Ishikawa (cell line): ENCODE measurements at regions not wholly inside any gene's neighbourhood (a gene's known extent, or its start where the extent isn't known, plus 50 kb on each side); places are given as distances from the start of the nearest gene placed in this dataset.

ENCODE experiments used
- CEBPB ChIP-seq: IDR thresholded peaks from 2 replicates; pipeline ENCODE4 v1.6.1; 2012
- CREB1 ChIP-seq: IDR thresholded peaks from 2 replicates; pipeline ENCODE4 v1.6.1; 2012; ENCODE audit warnings: low read depth
- EGR1 ChIP-seq: IDR thresholded peaks from 2 replicates; pipeline ENCODE4 v1.6.1; 2012
- EP300 ChIP-seq: IDR thresholded peaks from 2 replicates; pipeline ENCODE4 v1.6.1; 2012; ENCODE audit warnings: borderline replicate concordance
- FOXM1 ChIP-seq: IDR thresholded peaks from 2 replicates; pipeline ENCODE4 v1.6.1; 2012; ENCODE audit warnings: low read depth, borderline replicate concordance
- NFIC ChIP-seq: IDR thresholded peaks from 2 replicates; pipeline ENCODE4 v1.6.1; 2012
- RAD21 ChIP-seq: IDR thresholded peaks from 2 replicates; pipeline ENCODE4 v1.6.1; 2012; ENCODE audit warnings: low read depth
- TAF1 ChIP-seq: IDR thresholded peaks from 2 replicates; pipeline ENCODE4 v1.6.1; 2012; ENCODE audit warnings: low read depth, mild to moderate bottlenecking
- TCF12 ChIP-seq: IDR thresholded peaks from 2 replicates; pipeline ENCODE4 v1.6.1; 2012; ENCODE audit warnings: low read depth
- TEAD4 ChIP-seq: IDR thresholded peaks from 2 replicates; pipeline ENCODE4 v1.6.1; 2012
- YY1 ChIP-seq: IDR thresholded peaks from 2 replicates; pipeline ENCODE4 v1.6.1; 2012; ENCODE audit warnings: low read depth
- ZBTB7A ChIP-seq: IDR thresholded peaks from 2 replicates; pipeline ENCODE4 v1.6.1; 2012; ENCODE audit warnings: low read depth
- TF ChIP-seq, protein P1 (sequence below): IDR thresholded peaks from 2 replicates; pipeline ENCODE4 v1.6.1; 2012
- TF ChIP-seq, protein P2 (sequence below): IDR thresholded peaks from 2 replicates; pipeline ENCODE4 v1.6.1; 2012; ENCODE audit warnings: low read depth, mild to moderate bottlenecking
- TF ChIP-seq, protein P3 (sequence below): IDR thresholded peaks from 2 replicates; pipeline ENCODE4 v1.6.1; 2012

DNA sequence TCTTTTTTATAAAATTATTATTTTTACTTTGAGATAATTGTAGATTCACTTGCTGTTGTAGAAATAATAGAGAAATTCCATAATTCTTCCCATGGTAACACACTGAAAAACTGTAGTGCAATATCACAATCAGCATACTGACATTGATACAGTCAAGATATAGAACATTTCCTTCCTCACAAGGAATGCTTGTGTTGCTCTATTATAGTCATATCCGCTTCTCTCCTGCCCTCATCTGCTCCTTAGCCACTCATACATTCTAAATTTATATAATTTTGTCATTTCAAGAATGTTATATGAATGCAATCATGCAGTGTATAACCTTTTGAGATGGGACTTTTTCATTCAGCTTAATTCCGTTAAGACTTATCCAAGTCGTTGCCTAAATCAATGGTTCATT, 320.2 kb downstream of the BARHL2 start:
- TF ChIP-seq ZBTB7A: no peak
- no peak for TF ChIP-seq EGR1
- TF ChIP-seq TCF12: no peak
- TF ChIP-seq YY1: no peak
- TF ChIP-seq NFIC: no peak
- TF ChIP-seq TAF1: no peak
- no peak for TF ChIP-seq RAD21
- no peak for TF ChIP-seq FOXM1
- TF ChIP-seq, protein P1, sequence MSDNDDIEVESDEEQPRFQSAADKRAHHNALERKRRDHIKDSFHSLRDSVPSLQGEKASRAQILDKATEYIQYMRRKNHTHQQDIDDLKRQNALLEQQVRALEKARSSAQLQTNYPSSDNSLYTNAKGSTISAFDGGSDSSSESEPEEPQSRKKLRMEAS: no peak
- TF ChIP-seq, protein P2, sequence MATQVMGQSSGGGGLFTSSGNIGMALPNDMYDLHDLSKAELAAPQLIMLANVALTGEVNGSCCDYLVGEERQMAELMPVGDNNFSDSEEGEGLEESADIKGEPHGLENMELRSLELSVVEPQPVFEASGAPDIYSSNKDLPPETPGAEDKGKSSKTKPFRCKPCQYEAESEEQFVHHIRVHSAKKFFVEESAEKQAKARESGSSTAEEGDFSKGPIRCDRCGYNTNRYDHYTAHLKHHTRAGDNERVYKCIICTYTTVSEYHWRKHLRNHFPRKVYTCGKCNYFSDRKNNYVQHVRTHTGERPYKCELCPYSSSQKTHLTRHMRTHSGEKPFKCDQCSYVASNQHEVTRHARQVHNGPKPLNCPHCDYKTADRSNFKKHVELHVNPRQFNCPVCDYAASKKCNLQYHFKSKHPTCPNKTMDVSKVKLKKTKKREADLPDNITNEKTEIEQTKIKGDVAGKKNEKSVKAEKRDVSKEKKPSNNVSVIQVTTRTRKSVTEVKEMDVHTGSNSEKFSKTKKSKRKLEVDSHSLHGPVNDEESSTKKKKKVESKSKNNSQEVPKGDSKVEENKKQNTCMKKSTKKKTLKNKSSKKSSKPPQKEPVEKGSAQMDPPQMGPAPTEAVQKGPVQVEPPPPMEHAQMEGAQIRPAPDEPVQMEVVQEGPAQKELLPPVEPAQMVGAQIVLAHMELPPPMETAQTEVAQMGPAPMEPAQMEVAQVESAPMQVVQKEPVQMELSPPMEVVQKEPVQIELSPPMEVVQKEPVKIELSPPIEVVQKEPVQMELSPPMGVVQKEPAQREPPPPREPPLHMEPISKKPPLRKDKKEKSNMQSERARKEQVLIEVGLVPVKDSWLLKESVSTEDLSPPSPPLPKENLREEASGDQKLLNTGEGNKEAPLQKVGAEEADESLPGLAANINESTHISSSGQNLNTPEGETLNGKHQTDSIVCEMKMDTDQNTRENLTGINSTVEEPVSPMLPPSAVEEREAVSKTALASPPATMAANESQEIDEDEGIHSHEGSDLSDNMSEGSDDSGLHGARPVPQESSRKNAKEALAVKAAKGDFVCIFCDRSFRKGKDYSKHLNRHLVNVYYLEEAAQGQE: no peak
- no peak for TF ChIP-seq TEAD4
- TF ChIP-seq CEBPB: no peak
- TF ChIP-seq, protein P3, sequence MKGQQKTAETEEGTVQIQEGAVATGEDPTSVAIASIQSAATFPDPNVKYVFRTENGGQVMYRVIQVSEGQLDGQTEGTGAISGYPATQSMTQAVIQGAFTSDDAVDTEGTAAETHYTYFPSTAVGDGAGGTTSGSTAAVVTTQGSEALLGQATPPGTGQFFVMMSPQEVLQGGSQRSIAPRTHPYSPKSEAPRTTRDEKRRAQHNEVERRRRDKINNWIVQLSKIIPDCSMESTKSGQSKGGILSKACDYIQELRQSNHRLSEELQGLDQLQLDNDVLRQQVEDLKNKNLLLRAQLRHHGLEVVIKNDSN: no peak

DNA sequence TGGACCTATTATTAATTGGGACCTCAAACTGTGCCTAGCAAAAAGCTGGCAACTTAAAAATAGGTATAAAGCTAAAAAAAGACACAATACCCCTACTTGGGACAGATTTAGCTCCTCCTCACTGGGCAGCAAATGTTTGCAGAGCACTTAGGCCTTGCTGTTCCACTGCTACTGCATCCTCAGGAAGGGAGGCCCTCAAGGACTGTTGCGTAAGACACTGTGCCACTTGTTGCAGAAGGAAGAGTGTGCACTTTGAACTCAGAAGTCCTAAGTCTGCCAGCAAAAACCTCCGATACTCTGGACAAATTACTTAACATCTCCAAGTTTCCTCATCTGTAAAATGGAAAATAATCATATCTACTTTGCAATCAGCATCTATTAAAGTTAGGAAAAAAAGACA, 322.9 kb downstream of the BARHL2 start:
- TF ChIP-seq CEBPB: peak; percentile 71
- TF ChIP-seq, protein P3: no peak

DNA sequence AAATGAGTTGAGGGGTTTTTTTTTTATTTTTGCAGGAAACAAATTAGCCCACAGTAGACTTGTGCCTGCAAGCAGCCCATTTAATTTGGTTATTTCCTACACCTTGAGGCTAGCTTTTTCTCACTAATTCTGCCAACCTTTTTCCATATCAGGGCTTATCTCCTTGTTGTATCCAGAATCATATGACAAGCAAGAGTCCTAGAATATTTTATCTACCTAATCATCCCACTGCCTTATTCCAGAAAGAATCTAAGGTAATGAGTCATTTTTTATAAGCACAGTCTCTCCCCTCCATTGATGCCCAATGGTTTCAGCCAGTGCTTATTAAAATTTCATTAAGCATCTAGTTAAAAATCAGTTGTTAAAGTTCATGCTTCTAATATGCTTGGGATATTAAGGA, 324.1 kb downstream of the BARHL2 start:
- TF ChIP-seq, protein P3: no peak
- no peak for TF ChIP-seq FOXM1
- TF ChIP-seq CREB1: no peak
- no peak for TF ChIP-seq EP300
- no peak for TF ChIP-seq ZBTB7A
- no peak for TF ChIP-seq EGR1
- no peak for TF ChIP-seq RAD21
- TF ChIP-seq TEAD4: no peak
- TF ChIP-seq TAF1: no peak
- TF ChIP-seq YY1: no peak
- TF ChIP-seq, protein P2: no peak

DNA sequence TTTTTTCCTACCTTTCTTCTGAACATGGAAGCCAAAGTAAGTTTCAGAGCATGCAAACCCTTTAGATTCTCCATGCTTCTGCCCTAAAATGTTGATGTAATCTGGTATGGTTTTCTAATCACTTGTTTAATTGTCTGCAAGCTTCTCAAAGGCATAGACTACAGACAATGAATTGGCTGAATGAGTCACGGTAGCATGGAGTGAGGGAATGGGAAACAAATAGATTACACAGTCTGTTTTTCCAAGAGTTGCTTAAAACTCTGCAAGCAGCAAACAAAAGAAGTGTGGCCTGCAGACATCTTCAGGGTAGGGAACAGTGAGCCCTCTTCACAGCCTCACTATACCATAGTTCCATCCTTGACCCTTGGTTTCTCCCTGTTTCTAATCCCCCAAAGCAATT, 326.0 kb downstream of the BARHL2 start:
- TF ChIP-seq ZBTB7A: no peak
- TF ChIP-seq TCF12: no peak
- no peak for TF ChIP-seq TAF1
- TF ChIP-seq NFIC: no peak

DNA sequence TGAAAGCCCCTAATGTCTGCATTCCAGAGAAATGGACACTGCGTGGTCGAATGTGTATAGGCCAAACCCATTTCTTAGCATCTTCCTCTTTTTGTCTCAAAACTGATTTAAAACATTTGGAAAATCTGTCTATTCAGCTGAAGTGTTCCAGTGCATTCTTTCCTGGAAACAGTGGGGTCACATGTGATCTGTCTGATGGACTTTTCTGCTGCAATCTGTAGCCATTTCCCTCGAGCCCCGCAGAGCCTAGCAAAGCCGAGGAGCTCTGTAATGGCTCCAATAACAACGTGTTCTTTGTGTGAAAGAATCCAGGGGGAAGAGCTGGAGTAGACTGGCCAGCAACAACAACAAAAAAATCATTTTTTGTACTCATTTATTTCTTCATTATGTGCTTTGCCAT, 329.3 kb downstream of the BARHL2 start:
- no peak for TF ChIP-seq FOXM1
- TF ChIP-seq TEAD4: no peak
- TF ChIP-seq, protein P1: no peak
- no peak for TF ChIP-seq NFIC
- TF ChIP-seq TAF1: no peak
- no peak for TF ChIP-seq CEBPB
- TF ChIP-seq, protein P3: no peak
- no peak for TF ChIP-seq EGR1
- TF ChIP-seq ZBTB7A: no peak
- no peak for TF ChIP-seq CREB1
- TF ChIP-seq, protein P2: no peak
- TF ChIP-seq TCF12: no peak
- TF ChIP-seq EP300: no peak
- no peak for TF ChIP-seq YY1
- TF ChIP-seq RAD21: no peak
